HG02759 (cell line): ENCODE measurements at regions not wholly inside any gene's neighbourhood (a gene's known extent, or its start where the extent isn't known, plus 50 kb on each side); places are given as distances from the start of the nearest gene placed in this dataset.

Source experiments
- ATAC-seq: cut with Tn5 transposase; IDR thresholded peaks from one replicate; pipeline ENCODE4 v1.9.1; 2021; ENCODE audit warnings: mild to moderate bottlenecking, moderate library complexity; ENCODE audit not compliant: unreplicated experiment

DNA sequence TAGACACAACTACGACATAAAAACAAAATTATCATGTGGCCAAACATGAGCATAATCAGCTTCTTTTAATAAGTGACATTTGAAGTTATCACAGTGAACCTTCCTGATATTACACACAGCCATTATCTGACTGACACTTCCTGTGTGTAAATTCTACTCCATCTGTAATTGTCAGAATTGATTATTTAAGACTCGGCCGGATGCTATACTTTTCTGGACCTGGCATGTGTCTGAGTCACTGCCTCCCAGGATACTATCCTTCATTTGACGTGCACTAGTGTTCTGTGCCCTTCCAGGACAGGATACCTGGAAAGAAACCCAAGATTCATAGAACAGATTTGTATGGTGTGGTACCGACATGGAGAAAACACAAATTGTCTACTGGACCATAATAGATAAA is 242.0 kb downstream of the HS3ST3A1 start:
- no peak for ATAC-seq

GRCh38 chr17:13355054-13355453 is 246.7 kb downstream of the HS3ST3A1 start:
- ATAC-seq, result no peak

DNA sequence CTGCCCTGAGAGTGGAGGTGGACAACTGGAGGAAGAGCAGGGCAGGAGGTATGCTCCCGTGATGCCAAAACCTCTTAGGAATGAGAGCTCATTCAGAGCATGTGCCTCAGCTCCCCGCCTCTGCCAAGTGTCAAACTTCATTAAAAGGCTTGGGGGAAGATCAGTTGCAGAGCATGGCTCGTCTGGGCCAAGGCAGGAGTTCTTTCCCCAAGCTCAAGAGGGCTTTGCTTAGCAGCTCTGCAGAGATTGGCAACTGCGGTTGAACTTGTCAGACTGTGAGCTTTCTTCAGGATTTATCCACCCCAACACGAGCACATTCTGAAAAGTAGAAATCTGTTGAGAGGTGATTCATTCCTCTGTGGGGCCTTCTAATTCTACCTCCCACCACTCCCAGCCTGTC is 248.1 kb downstream of the HS3ST3A1 start:
- no peak for ATAC-seq

DNA sequence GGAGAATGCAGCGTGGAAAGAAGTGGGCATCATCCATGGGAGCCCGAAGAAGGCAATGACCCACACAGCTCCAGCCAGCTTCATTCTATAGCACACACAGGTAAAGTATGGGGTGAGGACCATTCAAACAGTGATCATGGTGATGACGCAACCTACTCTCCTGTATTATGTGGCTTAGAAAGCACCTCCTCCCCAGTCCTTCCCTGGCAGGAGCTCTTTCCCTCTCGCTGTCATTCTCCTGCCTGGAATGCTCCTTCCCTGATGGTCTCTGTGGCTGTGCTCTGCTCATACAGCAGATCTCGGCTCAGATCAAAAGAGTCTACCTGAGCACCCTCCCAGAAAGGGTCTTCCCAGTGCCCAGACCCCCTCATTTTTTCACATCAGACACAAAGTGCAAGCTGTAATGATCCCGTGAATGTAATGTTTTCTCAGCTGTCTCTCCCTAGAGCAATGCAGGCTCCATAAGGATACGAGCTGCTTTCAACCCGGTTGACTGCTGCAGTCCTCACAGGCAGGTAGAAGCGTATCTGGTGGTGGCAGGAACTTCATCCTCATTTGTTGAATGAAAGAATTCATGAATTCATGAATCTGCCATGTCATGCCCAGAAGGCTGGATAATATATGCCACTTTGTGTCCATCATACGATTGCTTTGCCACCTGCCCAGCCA is 248.8 kb downstream of the HS3ST3A1 start:
- ATAC-seq, result no peak

- no peak for ATAC-seq
Observed at GRCh38 chr17:13351046-13351445, 250.7 kb downstream of the HS3ST3A1 start.

DNA sequence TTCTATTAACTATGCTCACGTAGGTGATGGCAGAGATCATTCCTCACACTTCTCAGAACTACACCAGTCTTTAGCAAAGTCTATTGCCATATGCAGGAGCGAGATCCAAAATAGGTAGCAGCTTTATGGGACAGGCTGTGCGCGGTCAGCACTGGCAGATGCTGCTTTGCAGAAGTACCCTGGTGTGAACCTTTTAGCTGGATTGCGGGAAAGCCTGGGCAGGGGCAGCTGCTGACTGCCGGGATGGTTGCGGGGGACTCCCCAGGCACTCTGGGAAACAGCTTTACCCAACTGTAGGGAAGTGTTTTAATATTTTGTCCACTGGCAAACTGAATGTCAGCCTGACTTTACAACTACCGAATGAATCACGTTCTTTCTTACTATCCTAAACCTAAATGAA is 251.3 kb downstream of the HS3ST3A1 start:
- ATAC-seq, result no peak

DNA sequence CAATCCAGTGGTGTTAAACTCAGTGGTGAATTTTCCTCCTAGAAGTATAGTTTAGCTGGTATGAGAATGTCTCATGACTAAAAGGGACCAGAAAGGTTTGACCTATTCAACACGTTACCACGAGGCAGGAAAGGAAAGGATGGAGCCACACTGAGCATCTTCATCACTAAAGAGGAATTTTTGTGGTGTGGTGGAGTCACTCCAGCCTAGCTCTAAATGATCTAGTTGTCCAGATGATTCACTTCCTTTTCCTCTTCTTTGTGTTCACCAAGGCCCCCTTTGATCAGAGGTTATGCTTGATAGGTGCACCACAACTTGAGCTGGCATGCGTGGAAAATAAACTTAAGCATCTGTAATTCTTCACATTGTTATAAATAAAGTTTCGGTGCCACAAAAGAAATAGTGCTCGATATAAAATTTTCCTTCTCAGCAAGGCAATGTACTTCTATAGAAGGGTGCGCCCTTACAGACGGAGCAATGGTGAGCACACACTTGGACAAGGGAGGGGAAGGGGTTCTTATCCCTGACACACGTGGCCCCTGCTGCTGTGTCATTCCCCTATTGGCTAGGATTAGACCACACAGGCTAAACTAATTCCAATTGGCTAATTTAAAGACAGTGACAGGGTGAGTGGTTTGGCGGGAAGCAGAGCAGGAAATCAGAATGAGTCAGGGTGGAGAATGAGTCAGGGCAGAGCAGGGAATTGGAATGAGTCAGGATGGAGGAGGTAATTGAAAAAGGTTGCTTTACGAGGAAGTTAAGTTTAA is 254.6 kb downstream of the HS3ST3A1 start:
- ATAC-seq, result no peak

- ATAC-seq, result no peak
Observed at GRCh38 chr17:13346592-13346991, 255.1 kb downstream of the HS3ST3A1 start.

DNA sequence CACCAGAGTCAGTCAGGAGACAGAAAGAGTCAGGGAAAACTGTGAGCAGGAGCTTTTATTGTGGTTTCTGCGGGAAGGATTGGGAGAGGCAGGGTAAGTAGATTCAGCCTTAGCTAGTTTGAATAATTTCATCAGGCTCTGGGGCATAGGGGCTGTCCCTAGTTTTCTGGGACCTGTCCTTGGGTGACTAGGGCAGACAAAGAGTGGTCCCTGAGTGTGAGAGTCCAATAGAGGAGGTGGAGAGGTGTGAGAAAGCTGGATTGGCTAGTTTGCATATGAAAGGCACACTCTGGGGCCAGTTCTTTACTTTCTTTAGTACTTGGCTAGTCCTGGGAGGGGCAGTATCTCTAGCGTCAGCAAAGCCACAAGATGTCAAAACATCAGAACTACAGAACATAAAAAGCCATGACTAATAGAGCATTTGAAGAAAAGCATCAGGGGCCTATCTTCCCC is 255.6 kb downstream of the HS3ST3A1 start:
- ATAC-seq, result no peak

GRCh38 chr17:13338421-13338820 is 263.3 kb downstream of the HS3ST3A1 start:
- ATAC-seq, result no peak

- ATAC-seq, result no peak
Observed at GRCh38 chr17:13337864-13338371, 263.8 kb downstream of the HS3ST3A1 start.

DNA sequence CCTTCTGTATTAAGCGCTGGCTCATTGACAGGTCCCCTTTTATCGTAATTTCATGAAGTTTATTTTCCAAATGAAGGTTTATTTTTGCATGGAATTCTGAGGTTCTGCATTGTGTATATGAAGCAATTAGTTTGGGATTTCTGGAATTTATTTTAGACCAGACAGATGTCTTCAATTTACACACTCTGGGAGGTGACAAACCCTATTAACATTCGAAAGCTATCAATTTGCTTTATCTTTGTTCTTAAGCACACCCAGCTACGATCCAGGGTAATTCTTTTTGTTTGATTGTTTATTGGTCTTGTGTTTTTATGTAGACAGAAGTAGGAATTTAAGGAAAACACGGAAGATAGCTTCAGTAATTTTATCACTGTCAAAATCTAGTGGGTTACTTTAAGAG is 264.6 kb downstream of the HS3ST3A1 start:
- no peak for ATAC-seq

- ATAC-seq, result no peak
Observed at GRCh38 chr17:13334374-13334773, 267.4 kb downstream of the HS3ST3A1 start.

- no peak for ATAC-seq
Observed at GRCh38 chr17:13333661-13334060, 268.1 kb downstream of the HS3ST3A1 start.

GRCh38 chr17:13332207-13332606 is 269.5 kb downstream of the HS3ST3A1 start:
- ATAC-seq, result no peak

GRCh38 chr17:13329421-13329820 is 272.3 kb downstream of the HS3ST3A1 start:
- ATAC-seq, result no peak

- no peak for ATAC-seq
Observed at GRCh38 chr17:13323990-13324389, 277.7 kb downstream of the HS3ST3A1 start.

- no peak for ATAC-seq
Observed at GRCh38 chr17:13321951-13322701, 279.6 kb downstream of the HS3ST3A1 start.

GRCh38 chr17:13320046-13320785 is 281.5 kb downstream of the HS3ST3A1 start:
- no peak for ATAC-seq

- ATAC-seq, result no peak
Observed at GRCh38 chr17:13316657-13317056, 285.1 kb downstream of the HS3ST3A1 start.

GRCh38 chr17:13311306-13311705 is 290.4 kb downstream of the HS3ST3A1 start:
- ATAC-seq, result no peak
